ENCODE measurements at regions not wholly inside any gene's neighbourhood (a gene's known extent, or its start where the extent isn't known, plus 50 kb on each side); places are given as distances from the start of the nearest gene placed in this dataset.

GRCh38 chr13:48797761-48798160, 144.0 kb downstream of the CYSLTR2 start:
- Histone ChIP-seq H3K27ac (ENCODE audit: low read depth) (no peak overlapping the region), H3K4me2 (no peak overlapping the region), H3K4me3 (no peak overlapping the region), H3F3A (replicated peaks; ENCODE audit: low read depth) (no peaks in the 10 kb centered on the region), H2AFZ (no peak overlapping the region), H3K4me1 (ENCODE audit: insufficient read depth) (no peaks in the 10 kb centered on the region), H3K9me2 (ENCODE audit: insufficient read depth) (peaks cover 8% of the 10 kb centered on the region; the same call in 1 of the 2 replicates), H3K36me3 (ENCODE audit: insufficient read depth) (no peaks in the 10 kb centered on the region), H3K27me3 (ENCODE audit: insufficient read depth) (no peaks in the 10 kb centered on the region), H4K20me1 (replicated peaks; ENCODE audit: insufficient read depth) (no peaks in the 10 kb centered on the region), H3K79me2 (replicated peaks; ENCODE audit: insufficient read depth) (no peaks in the 10 kb centered on the region)
- ATAC-seq: no peak
- TF ChIP-seq ETS1 (IDR thresholded peaks at IDR 0.05): no peak
- TF ChIP-seq ZNF462 (CRISPR knock-in tag; IDR thresholded peaks at IDR 0.05): no peak
- TF ChIP-seq CREB1 (CRISPR knock-in tag; IDR thresholded peaks at IDR 0.05; ENCODE audit: low read depth): no peak
- DNase-seq (ENCODE audit: low spot score): no peak
- Mint-ChIP-seq H3K36me3 (ENCODE audit: low read depth) (no peaks in the 10 kb centered on the region), H3K4me3 (no peak overlapping the region), H3K9me3 (no peaks in the 10 kb centered on the region; the same call in 2 of the 3 replicates), H3K4me1 (no peaks in the 10 kb centered on the region), H3K27ac (no peak overlapping the region), H3K27me3 (ENCODE audit: insufficient read depth, low read depth, poor library complexity) (peaks cover 3% of the 10 kb centered on the region)

- no peaks in the 10 kb centered on the region for H4K20me1 ChIP-seq (replicated peaks; ENCODE audit: insufficient read depth)
- H3K4me3 ChIP-seq: no peak overlapping the region
- no peaks in the 10 kb centered on the region for H3F3A ChIP-seq (replicated peaks; ENCODE audit: low read depth)
- H3K79me2 ChIP-seq (replicated peaks; ENCODE audit: insufficient read depth): no peaks in the 10 kb centered on the region
- Mint-ChIP-seq H3K27ac (no peak overlapping the region), H3K4me3 (no peak overlapping the region), H3K4me1 (no peaks in the 10 kb centered on the region), H3K27me3 (ENCODE audit: insufficient read depth, low read depth, poor library complexity) (peaks cover 3% of the 10 kb centered on the region), H3K9me3 (no peaks in the 10 kb centered on the region; the same call in 2 of the 3 replicates), H3K36me3 (ENCODE audit: low read depth) (no peaks in the 10 kb centered on the region)
- TF ChIP-seq EZH2 (IDR thresholded peaks at IDR 0.05; ENCODE audit: low read depth, unreplicated experiment): no peak
- no peak for TF ChIP-seq JUNB (IDR thresholded peaks at IDR 0.05; ENCODE audit: unreplicated experiment)
- no peaks in the 10 kb centered on the region for H3K27me3 ChIP-seq (ENCODE audit: insufficient read depth)
- peaks cover 8% of the 10 kb centered on the region; the same call in 1 of the 2 replicates for H3K9me2 ChIP-seq (ENCODE audit: insufficient read depth)
- H2AFZ ChIP-seq: no peak overlapping the region
- H3K27ac ChIP-seq (ENCODE audit: low read depth): no peak overlapping the region
- no peak for DNase-seq (ENCODE audit: low spot score)
- H3K4me2 ChIP-seq: no peak overlapping the region
- H3K4me1 ChIP-seq (ENCODE audit: insufficient read depth): no peaks in the 10 kb centered on the region
- H3K36me3 ChIP-seq (ENCODE audit: insufficient read depth): no peaks in the 10 kb centered on the region
- no peak for ATAC-seq
Measured at GRCh38 chr13:48798180-48798579, 144.5 kb downstream of the CYSLTR2 start.
